K562 (cell line): ENCODE measurements at regions not wholly inside any gene's neighbourhood (a gene's known extent, or its start where the extent isn't known, plus 50 kb on each side); places are given as distances from the start of the nearest gene placed in this dataset.

Source experiments
- ATAC-seq: fragments of 200-7000 bp; cut with Tn5 transposase; 3 replicates; pipeline ENCODE4 v1.9.1; 2020; ENCODE audit warnings: moderate library complexity
- BruUV-seq: library from RNA; stranded (reverse); fragments of 400-500 nt; replicated peaks from 2 replicates; lab custom pipeline; 2021; lab: Mats Ljungman, UMichigan
- CTCF ChIA-PET: fragments of 300-600 bp; formaldehyde crosslinking; extraction: SDS; loops from one replicate; lab custom pipeline; 2021; ENCODE audit warnings: low intra/inter-chr PET ratio; lab: Yijun Ruan, JAX
- POLR2A ChIA-PET: fragments of 300-600, 350-650 bp; sonication (Branson Sonifier 250); formaldehyde crosslinking; extraction: SDS; loops from one replicate; lab custom pipeline; 2021; ENCODE audit warnings: antibody characterized with exemption, inconsistent platforms; lab: Yijun Ruan, JAX
- DNase-seq, 4 experiments: peaks; one replicate each; pipeline versions ENCODE4 v3.0.0 to v3.0.0-alpha.2; 2011 to 2018; ENCODE audit warnings: low spot score in 3 of 4, mixed read lengths in 3 of 4; ENCODE audit errors: extremely low read depth in 1 of 4
- FAIRE-seq: peaks from 2 replicates; lab custom pipeline; 2011; peaks lifted over from hg19 to GRCh38; lab: Jason Lieb, UNC
- H2AFZ ChIP-seq: 2 replicates; pipeline ENCODE4 v1.6.0; 2011; ENCODE audit warnings: low read depth, low read length, control low read depth, inconsistent platforms
- H3K27ac ChIP-seq: fragments of 200-600 bp; 3 replicates; pipeline ENCODE4 v1.8.0; 2011; ENCODE audit warnings: low read depth, mild to moderate bottlenecking, control low read depth, inconsistent platforms, low read length, moderate library complexity, mixed read lengths; ENCODE audit errors: extremely low read depth
- H3K27me3 ChIP-seq, 2 experiments: fragments of 300-600 bp in 1 of 2; 2 replicates in 1 of 2; 3 replicates in 1 of 2; pipeline versions ENCODE4 v1.6.0 to v1.8.0; 2011; ENCODE audit warnings: inconsistent platforms in 2 of 2, low read length in 2 of 2, mild to moderate bottlenecking in 1 of 2, mixed read lengths in 1 of 2, moderate library complexity in 1 of 2; ENCODE audit not compliant: control insufficient read depth in 2 of 2, insufficient read depth in 2 of 2
- H3K36me3 ChIP-seq: fragments of 300-600 bp; 3 replicates; pipeline ENCODE4 v1.8.0; 2011; ENCODE audit warnings: mild to moderate bottlenecking, low read length, inconsistent platforms; ENCODE audit not compliant: control insufficient read depth, insufficient read depth
- H3K4me1 ChIP-seq, 2 experiments: fragments of 200-600 bp in 1 of 2; replicated peaks in 1 of 2; 2 replicates in 1 of 2; 3 replicates in 1 of 2; pipeline versions ENCODE4 v1.5.1 to v1.8.0; 2011; ENCODE audit warnings: inconsistent platforms in 2 of 2, low read length in 2 of 2, mild to moderate bottlenecking in 1 of 2, mixed read lengths in 1 of 2, moderate library complexity in 1 of 2; ENCODE audit not compliant: control insufficient read depth in 2 of 2, insufficient read depth in 2 of 2
- H3K4me2 ChIP-seq: 2 replicates; pipeline ENCODE4 v1.6.1; 2011; ENCODE audit warnings: low read length, control low read depth, inconsistent platforms, mixed read lengths; ENCODE audit not compliant: insufficient read depth
- H3K4me3 ChIP-seq: fragments of 200-600 bp; sonication (generic), shearing (Covaris generic); 2 replicates; pipeline ENCODE4 v1.5.1; 2016; ENCODE audit warnings: control low read depth, inconsistent platforms
- H3K79me2 ChIP-seq: fragments of 200-600 bp; 3 replicates; pipeline ENCODE4 v1.8.0; 2011; ENCODE audit warnings: low read length, inconsistent platforms; ENCODE audit not compliant: control insufficient read depth, insufficient read depth
- H3K9ac ChIP-seq, 2 experiments: 2 replicates each; pipeline versions ENCODE4 v1.6.0 to v1.6.1; 2011; ENCODE audit warnings: low read depth in 2 of 2, low read length in 2 of 2, control low read depth in 1 of 2, inconsistent platforms in 1 of 2, mild to moderate bottlenecking in 1 of 2, mixed read lengths in 1 of 2; ENCODE audit not compliant: insufficient read depth in 1 of 2
- H3K9me1 ChIP-seq: one replicate; pipeline ENCODE4 v1.6.0; 2011; ENCODE audit warnings: inconsistent platforms, mild to moderate bottlenecking, low read length, moderate library complexity; ENCODE audit not compliant: control insufficient read depth, insufficient read depth
- H3K9me3 ChIP-seq: replicated peaks from 2 replicates; pipeline ENCODE4 v1.5.1; 2011; ENCODE audit warnings: low read depth, low read length, inconsistent platforms; ENCODE audit not compliant: control insufficient read depth, insufficient read depth
- H4K20me1 ChIP-seq: replicated peaks from 2 replicates; pipeline ENCODE4 v1.6.1; 2011; ENCODE audit warnings: low read length, inconsistent platforms, mixed read lengths; ENCODE audit not compliant: control insufficient read depth, insufficient read depth
- BRCA1 ChIP-seq, 2 experiments: fragments of 450-650 bp in 1 of 2; sonication (generic) in 1 of 2; formaldehyde crosslinking in 1 of 2; IDR thresholded peaks; 2 replicates each; pipeline versions ENCODE4 v1.5.0 to v1.6.1; 2017 to 2020; ENCODE audit warnings: mild to moderate bottlenecking in 1 of 2, missing genetic modification reagents in 1 of 2
- GABPB1 ChIP-seq: sonication (generic); formaldehyde crosslinking; IDR thresholded peaks from 2 replicates; pipeline ENCODE4 v1.8.0; 2022; ENCODE audit warnings: mild to moderate bottlenecking, missing genetic modification reagents
- MCM5 ChIP-seq: fragments of 450-650 bp; IDR thresholded peaks from 2 replicates; pipeline ENCODE4 v1.6.1; 2016; ENCODE audit warnings: low read depth
- POLR2A ChIP-seq: fragments of 450-650 bp; conservative IDR thresholded peaks from 2 replicates; pipeline ENCODE4 v1.6.1; 2016
- PTBP1 ChIP-seq: fragments of 200-400 bp; formaldehyde crosslinking; IDR thresholded peaks from 2 replicates; pipeline ENCODE4 v1.6.1; 2017; ENCODE audit warnings: low read depth, low read length
- RB1 ChIP-seq: fragments of 450-650 bp; IDR thresholded peaks from 2 replicates; pipeline ENCODE4 v1.6.1; 2017; ENCODE audit warnings: low read depth, mild to moderate bottlenecking
- STAT5B ChIP-seq: fragments of 250-450 bp; sonication (Bioruptor Pico); IDR thresholded peaks from 2 replicates; pipeline ENCODE4 v1.8.0; 2021; ENCODE audit warnings: mild to moderate bottlenecking, inconsistent platforms
- TFAM ChIP-seq: fragments of 250-450 bp; sonication (Bioruptor Pico); conservative IDR thresholded peaks from 2 replicates; pipeline ENCODE4 v1.5.0; 2021; ENCODE audit warnings: mild to moderate bottlenecking, moderate library complexity
- XRCC5 ChIP-seq: fragments of 200-400 bp; formaldehyde crosslinking; IDR thresholded peaks from 2 replicates; pipeline ENCODE4 v1.6.1; 2017; ENCODE audit warnings: low read depth, mild to moderate bottlenecking, low read length
- ZNF212 ChIP-seq: fragments of 450-650 bp; formaldehyde crosslinking; IDR thresholded peaks from 2 replicates; pipeline ENCODE4 v1.4.0; 2020; ENCODE audit warnings: mild to moderate bottlenecking
- ZZZ3 ChIP-seq: fragments of 450-650 bp; IDR thresholded peaks from 2 replicates; pipeline ENCODE4 v1.6.1; 2016; ENCODE audit warnings: antibody characterized with exemption, mild to moderate bottlenecking, moderate library complexity
- WGBS: fragments of 100-300 bp; shearing (Covaris generic); methylation state at CpG from one replicate; pipeline ENCODE4 v1.1.6; 2016; ENCODE audit warnings: low coverage, mixed read lengths; ENCODE audit not compliant: insufficient coverage; ENCODE audit errors: missing lambda C conversion rate; 5-methylcytosine and 5-hydroxymethylcytosine counted together
- in situ Hi-C: fragments of 300-500 bp; cut with MboI; formaldehyde crosslinking; loops from 4 replicates; pipeline ENCODE4 v1.15.0; 2018; ENCODE audit warnings: inconsistent platforms, mixed read lengths
- intact Hi-C: fragments of 100-400 bp; cut with micrococcal nuclease; formaldehyde crosslinking; loops from 2 replicates; pipeline ENCODE4 v1.14.2; 2022
- TF ChIP-seq, protein P1 (sequence below): fragments of 250-450 bp; sonication (Bioruptor Pico); IDR thresholded peaks from 2 replicates; pipeline ENCODE4 v1.8.0; 2021; ENCODE audit warnings: moderate library complexity, mild to moderate bottlenecking, inconsistent platforms
- TF ChIP-seq, protein P2 (sequence below): fragments of 250-450 bp; sonication (Bioruptor Pico); IDR thresholded peaks from 2 replicates; pipeline ENCODE4 v1.5.0; 2021
- TF ChIP-seq, protein P3 (sequence below): sonication (generic); formaldehyde crosslinking; IDR thresholded peaks from 2 replicates; pipeline ENCODE4 v1.8.0; 2022; ENCODE audit warnings: mild to moderate bottlenecking, missing genetic modification reagents

DNA sequence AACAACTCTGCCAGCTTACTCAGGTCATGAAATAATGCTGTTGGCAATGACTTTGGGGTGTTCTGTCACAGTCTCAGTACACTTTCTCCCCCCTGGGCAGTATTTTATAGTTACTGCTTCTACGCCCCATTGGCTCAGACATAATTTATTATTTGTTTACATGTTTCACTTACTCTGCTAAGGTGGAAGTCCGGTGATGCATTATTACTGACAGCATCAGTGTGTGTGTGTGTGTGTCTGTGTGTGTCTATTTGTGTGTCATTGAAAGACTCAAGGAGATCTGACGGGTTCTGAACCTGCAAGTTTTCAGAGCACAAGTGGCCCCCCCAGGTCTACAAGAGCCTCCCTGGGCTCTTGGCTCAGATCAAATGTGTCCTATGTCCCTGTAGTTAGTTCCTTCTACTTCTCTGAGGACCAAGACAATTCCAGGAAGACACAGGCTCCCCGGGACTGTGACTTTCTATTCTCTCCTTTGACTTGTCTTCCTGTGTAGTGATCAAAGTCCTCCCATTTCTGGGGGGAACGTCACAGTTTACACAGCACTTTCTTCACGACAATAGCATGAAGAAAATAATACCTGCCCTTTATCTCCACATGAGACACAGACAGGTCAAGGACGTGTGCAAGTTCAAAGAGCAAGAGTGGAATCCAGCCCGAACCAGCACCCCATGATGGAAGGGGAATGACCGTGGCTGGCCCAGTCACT, 283.7 kb upstream of the GATB start:
- no peak overlapping the region for H2AFZ ChIP-seq
- H3K4me1 ChIP-seq, result peaks cover 0 to 6% of the 10 kb centered on the region in 2 experiments; a peak in 1 of 5 replicates
- H3K79me2 ChIP-seq, result no peaks in the 10 kb centered on the region
- no peak for DNase-seq
- ChIA-PET CTCF (no interaction called here), POLR2A (no interaction called here)
- no peaks in the 10 kb centered on the region for H3K36me3 ChIP-seq
- no peak overlapping the region for H3K27ac ChIP-seq
- H3K9me3 ChIP-seq, result no peaks in the 10 kb centered on the region
- H3K4me3 ChIP-seq, result no peak overlapping the region
- WGBS, result 2% methylated on average over 9 of the region's 9 CpGs
- no peaks in the 10 kb centered on the region for H4K20me1 ChIP-seq
- H3K9me1 ChIP-seq, result no peaks in the 10 kb centered on the region
- BruUV-seq, result no TSS peak
- H3K27me3 ChIP-seq, result peaks cover 2 to 10% of the 10 kb centered on the region in 2 experiments; a peak in 3 of 5 replicates
- ATAC-seq, result no peak
- in situ Hi-C loops, result no loop called here
- no peak for FAIRE-seq
- H3K4me2 ChIP-seq, result no peak overlapping the region
- H3K9ac ChIP-seq, result no peak overlapping the region
- intact Hi-C loops, result no loop called here
- no peak for TF ChIP-seq ZNF212 (CRISPR knock-in tag)
- TF ChIP-seq XRCC5, result no peak
- no peak for TF ChIP-seq BRCA1 (IDR thresholded peaks at IDR 0.05)
- no peak for TF ChIP-seq BRCA1 (CRISPR knock-in tag; IDR thresholded peaks at IDR 0.05)
- TF ChIP-seq, protein P1, sequence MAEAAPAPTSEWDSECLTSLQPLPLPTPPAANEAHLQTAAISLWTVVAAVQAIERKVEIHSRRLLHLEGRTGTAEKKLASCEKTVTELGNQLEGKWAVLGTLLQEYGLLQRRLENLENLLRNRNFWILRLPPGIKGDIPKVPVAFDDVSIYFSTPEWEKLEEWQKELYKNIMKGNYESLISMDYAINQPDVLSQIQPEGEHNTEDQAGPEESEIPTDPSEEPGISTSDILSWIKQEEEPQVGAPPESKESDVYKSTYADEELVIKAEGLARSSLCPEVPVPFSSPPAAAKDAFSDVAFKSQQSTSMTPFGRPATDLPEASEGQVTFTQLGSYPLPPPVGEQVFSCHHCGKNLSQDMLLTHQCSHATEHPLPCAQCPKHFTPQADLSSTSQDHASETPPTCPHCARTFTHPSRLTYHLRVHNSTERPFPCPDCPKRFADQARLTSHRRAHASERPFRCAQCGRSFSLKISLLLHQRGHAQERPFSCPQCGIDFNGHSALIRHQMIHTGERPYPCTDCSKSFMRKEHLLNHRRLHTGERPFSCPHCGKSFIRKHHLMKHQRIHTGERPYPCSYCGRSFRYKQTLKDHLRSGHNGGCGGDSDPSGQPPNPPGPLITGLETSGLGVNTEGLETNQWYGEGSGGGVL (CRISPR knock-in tag), result no peak
- no peak for TF ChIP-seq RB1
- TF ChIP-seq, protein P2, sequence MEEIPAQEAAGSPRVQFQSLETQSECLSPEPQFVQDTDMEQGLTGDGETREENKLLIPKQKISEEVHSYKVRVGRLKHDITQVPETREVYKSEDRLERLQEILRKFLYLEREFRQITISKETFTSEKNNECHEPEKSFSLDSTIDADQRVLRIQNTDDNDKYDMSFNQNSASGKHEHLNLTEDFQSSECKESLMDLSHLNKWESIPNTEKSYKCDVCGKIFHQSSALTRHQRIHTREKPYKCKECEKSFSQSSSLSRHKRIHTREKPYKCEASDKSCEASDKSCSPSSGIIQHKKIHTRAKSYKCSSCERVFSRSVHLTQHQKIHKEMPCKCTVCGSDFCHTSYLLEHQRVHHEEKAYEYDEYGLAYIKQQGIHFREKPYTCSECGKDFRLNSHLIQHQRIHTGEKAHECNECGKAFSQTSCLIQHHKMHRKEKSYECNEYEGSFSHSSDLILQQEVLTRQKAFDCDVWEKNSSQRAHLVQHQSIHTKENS, result no peak
- TF ChIP-seq STAT5B (CRISPR knock-in tag), result no peak
- no peak for TF ChIP-seq GABPB1 (CRISPR knock-in tag)
- TF ChIP-seq, protein P3, sequence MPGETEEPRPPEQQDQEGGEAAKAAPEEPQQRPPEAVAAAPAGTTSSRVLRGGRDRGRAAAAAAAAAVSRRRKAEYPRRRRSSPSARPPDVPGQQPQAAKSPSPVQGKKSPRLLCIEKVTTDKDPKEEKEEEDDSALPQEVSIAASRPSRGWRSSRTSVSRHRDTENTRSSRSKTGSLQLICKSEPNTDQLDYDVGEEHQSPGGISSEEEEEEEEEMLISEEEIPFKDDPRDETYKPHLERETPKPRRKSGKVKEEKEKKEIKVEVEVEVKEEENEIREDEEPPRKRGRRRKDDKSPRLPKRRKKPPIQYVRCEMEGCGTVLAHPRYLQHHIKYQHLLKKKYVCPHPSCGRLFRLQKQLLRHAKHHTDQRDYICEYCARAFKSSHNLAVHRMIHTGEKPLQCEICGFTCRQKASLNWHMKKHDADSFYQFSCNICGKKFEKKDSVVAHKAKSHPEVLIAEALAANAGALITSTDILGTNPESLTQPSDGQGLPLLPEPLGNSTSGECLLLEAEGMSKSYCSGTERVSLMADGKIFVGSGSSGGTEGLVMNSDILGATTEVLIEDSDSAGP (CRISPR knock-in tag), result no peak
- TF ChIP-seq ZZZ3, result no peak
- no peak for TF ChIP-seq PTBP1
- TF ChIP-seq POLR2A, result no peak
- TF ChIP-seq TFAM (CRISPR knock-in tag), result no peak
- TF ChIP-seq MCM5, result no peak
